ENCODE measurements at regions not wholly inside any gene's neighbourhood (a gene's known extent, or its start where the extent isn't known, plus 50 kb on each side); places are given as distances from the start of the nearest gene placed in this dataset.

DNA sequence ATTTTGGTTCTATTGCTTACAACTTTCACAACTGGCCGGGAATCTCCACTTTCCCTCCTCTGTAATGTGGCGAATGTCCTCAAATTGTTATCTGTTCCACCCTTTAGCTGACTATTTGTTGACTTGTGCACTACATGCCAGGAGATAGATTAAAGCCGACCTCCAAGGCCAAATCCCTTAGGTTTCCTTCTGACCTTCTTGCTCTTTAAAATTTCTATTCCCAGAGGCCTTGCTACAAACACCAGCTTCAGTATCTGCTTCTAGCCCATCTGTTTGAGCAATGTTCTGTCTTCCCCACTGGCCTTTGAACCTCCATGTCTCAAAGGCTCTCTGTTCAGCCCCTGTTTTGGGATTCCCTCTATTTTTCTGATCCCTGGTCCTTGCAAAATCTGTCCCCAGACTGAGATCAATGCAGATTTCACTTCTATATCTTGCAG, 426.2 kb downstream of the LRATD1 start:
- Histone ChIP-seq H3K4me3 (ENCODE audit: low read depth, low read length) (no peak overlapping the region), H3K36me3 (ENCODE audit: control insufficient read depth in 2 of 2, insufficient read depth in 1 of 2, low read length in 2 of 2) (no peaks in the 10 kb centered on the region), H3K27ac (ENCODE audit: extremely low read depth, low read depth, low read length) (no peak overlapping the region), H3K4me1 (ENCODE audit: control insufficient read depth, insufficient read depth, low read length) (no peaks in the 10 kb centered on the region), H3K9me3 (ENCODE audit: control insufficient read depth, insufficient read depth, low read depth, low read length) (no peaks in the 10 kb centered on the region)
- no peak for TF ChIP-seq GLI4 (tag by site-specific recombination; IDR thresholded peaks at IDR 0.05)
- TF ChIP-seq ZNF768 (tag by site-specific recombination; IDR thresholded peaks at IDR 0.05): no peak
- TF ChIP-seq ZNF510 (tag by site-specific recombination; IDR thresholded peaks at IDR 0.05; ENCODE audit: insufficient replicate concordance): no peak
- TF ChIP-seq, protein P1, sequence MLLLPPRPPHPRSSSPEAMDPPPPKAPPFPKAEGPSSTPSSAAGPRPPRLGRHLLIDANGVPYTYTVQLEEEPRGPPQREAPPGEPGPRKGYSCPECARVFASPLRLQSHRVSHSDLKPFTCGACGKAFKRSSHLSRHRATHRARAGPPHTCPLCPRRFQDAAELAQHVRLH (tag by site-specific recombination; IDR thresholded peaks at IDR 0.05): no peak
- ChIA-PET CTCF (interaction anchor here (0.5 to 1.9 kb wide), 8 partner anchors 13 to 520 kb away, joined by 3 to 5 read pairs (median 4); no protein-coding TSS in a partner anchor), POLR2A (no interaction called here)

DNA sequence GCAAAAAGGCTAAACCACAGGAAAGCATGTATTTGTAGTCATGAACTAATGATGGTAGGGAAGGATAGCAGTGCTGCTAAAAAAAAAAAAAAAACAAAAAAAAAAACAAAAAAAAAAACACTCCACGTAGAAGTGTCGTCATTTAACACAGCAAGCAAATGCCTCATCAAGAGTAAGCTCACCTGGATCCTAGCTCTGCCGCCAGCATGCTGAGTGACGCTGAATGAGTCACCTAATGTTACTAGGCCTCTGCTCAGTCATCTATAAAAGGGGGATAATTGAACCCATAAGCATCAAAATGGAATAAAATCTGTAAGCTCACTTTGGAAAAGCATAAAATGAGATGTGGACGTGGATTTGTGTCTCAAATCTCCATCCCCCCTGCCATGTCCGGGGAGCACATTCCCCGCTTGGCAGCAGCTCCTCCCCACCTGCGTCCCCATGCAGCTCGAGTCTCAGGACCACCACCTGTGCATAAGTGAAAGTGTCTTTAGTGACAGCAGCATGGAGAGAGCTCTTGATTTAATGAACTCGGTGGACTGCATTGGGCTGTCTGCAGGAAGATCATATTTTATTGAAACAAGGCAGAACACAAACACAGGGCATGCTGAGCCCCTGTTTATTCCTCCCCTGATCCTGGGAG, 427.5 kb downstream of the LRATD1 start:
- no peaks in the 10 kb centered on the region for H3K4me1 ChIP-seq (ENCODE audit: control insufficient read depth, insufficient read depth, low read length)
- peak; percentile 93 for TF ChIP-seq ZIC2 (tag by site-specific recombination; IDR thresholded peaks at IDR 0.05)
- no peak for TF ChIP-seq ZNF341 (tag by site-specific recombination; IDR thresholded peaks at IDR 0.05; ENCODE audit: low read depth)
- CTCF ChIA-PET: no interaction called here
- POLR2A ChIA-PET: no interaction called here
- H3K36me3 ChIP-seq (ENCODE audit: control insufficient read depth in 2 of 2, insufficient read depth in 1 of 2, low read length in 2 of 2): no peaks in the 10 kb centered on the region
- H3K4me3 ChIP-seq (ENCODE audit: low read depth, low read length): no peak overlapping the region
- H3K9me3 ChIP-seq (ENCODE audit: control insufficient read depth, insufficient read depth, low read depth, low read length): no peaks in the 10 kb centered on the region
- no peak overlapping the region for H3K27ac ChIP-seq (ENCODE audit: extremely low read depth, low read depth, low read length)

DNA sequence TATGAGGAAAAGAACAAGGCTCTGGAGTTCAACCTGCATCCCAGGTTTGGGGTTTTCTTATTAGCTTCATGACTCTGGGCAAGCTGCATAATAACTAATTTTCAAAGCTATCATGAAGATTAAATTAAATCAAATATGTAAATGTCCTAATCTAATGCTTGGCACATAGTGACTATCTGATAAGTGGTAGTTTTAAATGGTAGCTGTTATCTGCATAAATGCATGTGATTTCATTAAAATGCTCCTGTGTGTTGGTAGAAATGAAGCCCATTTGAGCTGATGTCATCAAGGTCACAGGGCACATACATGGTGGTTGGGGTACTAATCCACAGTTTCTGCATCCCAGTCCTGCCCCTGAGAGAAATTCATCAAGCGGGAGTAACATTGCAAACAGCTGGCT, 428.8 kb downstream of the LRATD1 start:
- TF ChIP-seq SCRT2 (tag by site-specific recombination; IDR thresholded peaks at IDR 0.05) (no peak), ZNF266 (tag by site-specific recombination; IDR thresholded peaks at IDR 0.05; ENCODE audit: low read depth) (no peak), OVOL3 (tag by site-specific recombination; IDR thresholded peaks at IDR 0.05) (no peak), ZNF768 (tag by site-specific recombination; IDR thresholded peaks at IDR 0.05) (no peak), ZNF658 (tag by site-specific recombination; IDR thresholded peaks at IDR 0.05) (no peak), ZBTB8A (tag by site-specific recombination; IDR thresholded peaks at IDR 0.05) (no peak), ZNF785 (tag by site-specific recombination; IDR thresholded peaks at IDR 0.05) (no peak), HOXD13 (CRISPR knock-in tag; IDR thresholded peaks at IDR 0.05; ENCODE audit: borderline replicate concordance) (no peak), REPIN1 (tag by site-specific recombination; IDR thresholded peaks at IDR 0.05; ENCODE audit: low read depth) (no peak), ZNF324 (tag by site-specific recombination; IDR thresholded peaks at IDR 0.05) (no peak)
- TF ChIP-seq, protein P2, sequence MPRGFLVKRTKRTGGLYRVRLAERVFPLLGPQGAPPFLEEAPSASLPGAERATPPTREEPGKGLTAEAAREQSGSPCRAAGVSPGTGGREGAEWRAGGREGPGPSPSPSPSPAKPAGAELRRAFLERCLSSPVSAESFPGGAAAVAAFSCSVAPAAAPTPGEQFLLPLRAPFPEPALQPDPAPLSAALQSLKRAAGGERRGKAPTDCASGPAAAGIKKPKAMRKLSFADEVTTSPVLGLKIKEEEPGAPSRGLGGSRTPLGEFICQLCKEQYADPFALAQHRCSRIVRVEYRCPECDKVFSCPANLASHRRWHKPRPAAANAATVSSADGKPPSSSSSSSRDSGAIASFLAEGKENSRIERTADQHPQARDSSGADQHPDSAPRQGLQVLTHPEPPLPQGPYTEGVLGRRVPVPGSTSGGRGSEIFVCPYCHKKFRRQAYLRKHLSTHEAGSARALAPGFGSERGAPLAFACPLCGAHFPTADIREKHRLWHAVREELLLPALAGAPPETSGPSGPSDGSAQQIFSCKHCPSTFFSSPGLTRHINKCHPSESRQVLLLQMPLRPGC (tag by site-specific recombination; IDR thresholded peaks at IDR 0.05): no peak
- TF ChIP-seq, protein P3, sequence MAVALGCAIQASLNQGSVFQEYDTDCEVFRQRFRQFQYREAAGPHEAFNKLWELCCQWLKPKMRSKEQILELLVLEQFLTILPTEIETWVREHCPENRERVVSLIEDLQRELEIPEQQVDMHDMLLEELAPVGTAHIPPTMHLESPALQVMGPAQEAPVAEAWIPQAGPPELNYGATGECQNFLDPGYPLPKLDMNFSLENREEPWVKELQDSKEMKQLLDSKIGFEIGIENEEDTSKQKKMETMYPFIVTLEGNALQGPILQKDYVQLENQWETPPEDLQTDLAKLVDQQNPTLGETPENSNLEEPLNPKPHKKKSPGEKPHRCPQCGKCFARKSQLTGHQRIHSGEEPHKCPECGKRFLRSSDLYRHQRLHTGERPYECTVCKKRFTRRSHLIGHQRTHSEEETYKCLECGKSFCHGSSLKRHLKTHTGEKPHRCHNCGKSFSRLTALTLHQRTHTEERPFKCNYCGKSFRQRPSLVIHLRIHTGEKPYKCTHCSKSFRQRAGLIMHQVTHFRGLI (tag by site-specific recombination; IDR thresholded peaks at IDR 0.05): no peak
- no peaks in the 10 kb centered on the region for H3K36me3 ChIP-seq (ENCODE audit: control insufficient read depth in 2 of 2, insufficient read depth in 1 of 2, low read length in 2 of 2)
- ChIA-PET CTCF (no interaction called here), POLR2A (no interaction called here)
- H3K9me3 ChIP-seq (ENCODE audit: control insufficient read depth, insufficient read depth, low read depth, low read length): no peaks in the 10 kb centered on the region
- H3K27ac ChIP-seq (ENCODE audit: extremely low read depth, low read depth, low read length): no peak overlapping the region
- no peak overlapping the region for H3K4me3 ChIP-seq (ENCODE audit: low read depth, low read length)
- H3K4me1 ChIP-seq (ENCODE audit: control insufficient read depth, insufficient read depth, low read length): no peaks in the 10 kb centered on the region

All from HEK293 (cell line).